ENCODE measurements at regions not wholly inside any gene's neighbourhood (a gene's known extent, or its start where the extent isn't known, plus 50 kb on each side); places are given as distances from the start of the nearest gene placed in this dataset.
"Not testable (repeated sequence)": the region's sequence is repeated elsewhere in the genome, so short reads cannot be mapped to it uniquely, and the experiment has no call there.

DNA sequence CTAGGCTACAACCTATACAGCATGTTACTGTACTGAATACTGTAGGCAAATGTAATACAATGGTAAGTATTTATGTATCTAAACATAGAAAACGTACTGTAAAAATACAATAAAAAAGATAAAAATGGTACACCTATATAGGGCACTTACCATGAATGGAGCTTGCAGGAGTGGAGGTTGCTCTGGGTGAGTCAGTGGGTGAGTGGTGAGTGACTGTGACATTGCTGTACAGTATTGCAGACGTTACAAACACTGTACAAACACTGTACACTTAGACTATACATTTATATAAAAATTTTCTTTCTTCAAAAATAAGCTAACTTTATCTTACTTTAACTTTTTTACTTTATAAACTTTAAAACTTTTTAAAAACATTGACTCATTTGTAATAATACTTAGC is 190.3 kb upstream of the NR3C2 start:
- H3K36me3 ChIP-seq (ENCODE audit: control insufficient read depth in 2 of 2, insufficient read depth in 2 of 2, low read length in 1 of 2) = no peaks in the 10 kb centered on the region
- no peak overlapping the region for H3K27ac ChIP-seq (ENCODE audit: low read depth in 2 of 2, low read length in 1 of 2)
- WGBS, 2 donors = 75 to 80% methylated on average over 2 of the region's 2 CpGs
- H3K9me3 ChIP-seq (ENCODE audit: control insufficient read depth in 2 of 2, insufficient read depth in 1 of 2, low read depth in 1 of 2, low read length in 1 of 2) = peaks cover 2 to 6% of the 10 kb centered on the region in 2 donors
- H3K4me1 ChIP-seq (ENCODE audit: control insufficient read depth in 2 of 2, insufficient read depth in 2 of 2, low read length in 1 of 2) = no peaks in the 10 kb centered on the region
- H3K4me3 ChIP-seq (ENCODE audit: low read depth in 1 of 2, low read length in 2 of 2) = no peak overlapping the region
- no peaks in the 10 kb centered on the region for H3K27me3 ChIP-seq (ENCODE audit: control insufficient read depth in 1 of 2, insufficient read depth in 2 of 2, low read length in 2 of 2)

DNA sequence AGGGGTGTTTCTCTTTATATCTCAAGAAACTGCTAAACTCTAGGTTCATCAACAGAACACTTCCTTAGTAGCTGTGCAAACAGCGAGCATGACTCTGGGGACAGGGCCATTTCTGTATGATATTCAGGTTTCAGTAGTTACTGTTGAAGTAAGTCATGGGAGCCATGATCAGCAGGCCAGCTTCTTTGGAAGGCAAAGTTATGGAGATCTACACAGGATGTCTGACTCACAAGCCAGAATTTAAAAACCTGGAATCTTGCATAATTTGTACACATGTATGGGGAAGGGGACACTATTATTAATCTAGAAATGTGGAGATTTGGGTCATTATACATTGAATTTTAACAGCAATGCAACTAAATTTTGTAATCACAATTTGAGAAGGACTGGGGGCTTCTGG is 187.8 kb upstream of the NR3C2 start:
- H3K4me1 ChIP-seq (ENCODE audit: control insufficient read depth in 2 of 2, insufficient read depth in 2 of 2, low read length in 1 of 2) = no peaks in the 10 kb centered on the region
- no peaks in the 10 kb centered on the region for H3K36me3 ChIP-seq (ENCODE audit: control insufficient read depth in 2 of 2, insufficient read depth in 2 of 2, low read length in 1 of 2)
- WGBS, 2 donors = 95 to 96% methylated on average over 1 of the region's 1 CpG
- no peak overlapping the region for H3K4me3 ChIP-seq (ENCODE audit: low read depth in 1 of 2, low read length in 2 of 2)
- H3K9me3 ChIP-seq (ENCODE audit: control insufficient read depth in 2 of 2, insufficient read depth in 1 of 2, low read depth in 1 of 2, low read length in 1 of 2) = no peaks in the 10 kb centered on the region
- no peaks in the 10 kb centered on the region for H3K27me3 ChIP-seq (ENCODE audit: control insufficient read depth in 1 of 2, insufficient read depth in 2 of 2, low read length in 2 of 2)
- no peak overlapping the region for H3K27ac ChIP-seq (ENCODE audit: low read depth in 2 of 2, low read length in 1 of 2)

GRCh38 chr4:148618856-148619255 is 176.6 kb upstream of the NR3C2 start:
- no peaks in the 10 kb centered on the region for H3K9me3 ChIP-seq (ENCODE audit: control insufficient read depth in 2 of 2, insufficient read depth in 1 of 2, low read depth in 1 of 2, low read length in 1 of 2)
- H3K4me1 ChIP-seq (ENCODE audit: control insufficient read depth in 2 of 2, insufficient read depth in 2 of 2, low read length in 1 of 2) = no peaks in the 10 kb centered on the region
- H3K4me3 ChIP-seq (ENCODE audit: low read depth in 1 of 2, low read length in 2 of 2) = no peak overlapping the region

DNA sequence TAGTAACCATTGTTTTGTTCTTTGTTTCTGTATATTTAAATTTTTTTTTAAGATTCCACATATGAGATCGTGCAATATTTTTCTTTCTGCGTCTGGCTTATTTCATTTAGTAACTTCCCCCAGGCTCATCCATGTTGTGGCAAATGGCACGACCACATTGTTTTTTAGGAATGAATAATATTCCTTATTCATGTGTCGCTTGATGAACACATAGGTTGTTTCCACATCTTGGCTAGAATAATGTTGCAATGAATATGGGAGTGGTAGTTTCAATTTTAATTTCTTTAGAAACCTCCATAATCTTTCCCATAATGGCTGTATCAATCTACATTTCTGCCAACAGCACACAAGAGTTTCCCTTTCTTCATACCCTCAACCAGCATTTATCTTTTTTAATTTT is 166.8 kb upstream of the NR3C2 start:
- peaks cover 0 to 3% of the 10 kb centered on the region in 2 donors for H3K9me3 ChIP-seq (ENCODE audit: control insufficient read depth in 2 of 2, insufficient read depth in 1 of 2, low read depth in 1 of 2, low read length in 1 of 2)
- H3K27ac ChIP-seq (ENCODE audit: low read depth in 2 of 2, low read length in 1 of 2) = no peak overlapping the region
- WGBS, 2 donors = 91% methylated on average over 4 of the region's 4 CpGs
- no peaks in the 10 kb centered on the region for H3K27me3 ChIP-seq (ENCODE audit: control insufficient read depth in 1 of 2, insufficient read depth in 2 of 2, low read length in 2 of 2)
- H3K4me3 ChIP-seq (ENCODE audit: low read depth in 1 of 2, low read length in 2 of 2) = no peak overlapping the region
- H3K4me1 ChIP-seq (ENCODE audit: control insufficient read depth in 2 of 2, insufficient read depth in 2 of 2, low read length in 1 of 2) = no peaks in the 10 kb centered on the region
- no peaks in the 10 kb centered on the region for H3K36me3 ChIP-seq (ENCODE audit: control insufficient read depth in 2 of 2, insufficient read depth in 2 of 2, low read length in 1 of 2)

More at GRCh38 chr4:148618856-148619255, 176.6 kb upstream of the NR3C2 start:
- no peaks in the 10 kb centered on the region for H3K36me3 ChIP-seq (ENCODE audit: control insufficient read depth in 2 of 2, insufficient read depth in 2 of 2, low read length in 1 of 2)
- no peaks in the 10 kb centered on the region for H3K27me3 ChIP-seq (ENCODE audit: control insufficient read depth in 1 of 2, insufficient read depth in 2 of 2, low read length in 2 of 2)
- H3K27ac ChIP-seq (ENCODE audit: low read depth in 2 of 2, low read length in 1 of 2) = no peak overlapping the region

DNA sequence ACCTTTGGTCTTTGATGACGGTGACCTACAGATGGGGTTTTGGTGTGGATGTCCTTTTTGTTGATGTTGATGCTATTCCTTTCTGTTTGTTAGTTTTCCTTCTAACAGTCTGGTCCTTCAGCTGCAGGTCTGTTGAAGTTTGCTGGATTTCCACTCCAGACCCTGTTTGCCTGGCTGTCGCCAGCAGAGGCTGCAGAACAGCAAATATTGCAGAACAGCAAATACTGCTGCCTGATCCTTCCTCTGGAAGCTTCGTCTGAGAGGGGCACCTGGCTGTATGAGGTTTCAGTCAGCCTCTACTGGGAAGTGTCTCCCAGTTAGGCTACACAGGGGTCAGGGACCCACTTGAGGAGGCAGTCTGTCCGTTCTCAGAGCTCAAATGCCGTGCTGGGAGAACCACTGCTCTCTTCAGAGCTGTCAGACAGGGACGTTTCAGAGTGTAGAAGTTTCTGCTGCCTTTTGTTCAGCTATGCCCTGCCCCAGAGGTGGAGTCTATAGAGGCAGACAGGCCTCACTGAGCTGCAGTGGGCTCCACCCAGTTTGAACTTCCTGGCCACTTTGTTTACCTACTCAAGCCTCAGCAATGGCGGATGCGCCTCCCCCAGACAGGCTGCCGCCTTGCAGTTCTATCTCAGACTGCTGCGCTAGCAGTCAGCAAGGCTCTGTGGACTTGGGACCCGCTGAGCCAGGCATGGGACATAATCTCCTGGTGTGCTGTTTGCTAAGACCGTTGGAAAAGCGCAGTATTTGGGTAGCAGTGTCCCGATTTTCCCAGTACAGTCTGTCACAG is 156.4 kb upstream of the NR3C2 start:
- 85 to 87% methylated on average over 14 of the region's 14 CpGs for WGBS, 2 donors
- H3K27ac ChIP-seq (ENCODE audit: low read depth in 2 of 2, low read length in 1 of 2); H3K36me3 ChIP-seq (ENCODE audit: control insufficient read depth in 2 of 2, insufficient read depth in 2 of 2, low read length in 1 of 2); H3K4me1 ChIP-seq (ENCODE audit: control insufficient read depth in 2 of 2, insufficient read depth in 2 of 2, low read length in 1 of 2); H3K27me3 ChIP-seq (ENCODE audit: control insufficient read depth in 1 of 2, insufficient read depth in 2 of 2, low read length in 2 of 2); H3K4me3 ChIP-seq (ENCODE audit: low read depth in 1 of 2, low read length in 2 of 2); H3K9me3 ChIP-seq (ENCODE audit: control insufficient read depth in 2 of 2, insufficient read depth in 1 of 2, low read depth in 1 of 2, low read length in 1 of 2): not testable (repeated sequence)

DNA sequence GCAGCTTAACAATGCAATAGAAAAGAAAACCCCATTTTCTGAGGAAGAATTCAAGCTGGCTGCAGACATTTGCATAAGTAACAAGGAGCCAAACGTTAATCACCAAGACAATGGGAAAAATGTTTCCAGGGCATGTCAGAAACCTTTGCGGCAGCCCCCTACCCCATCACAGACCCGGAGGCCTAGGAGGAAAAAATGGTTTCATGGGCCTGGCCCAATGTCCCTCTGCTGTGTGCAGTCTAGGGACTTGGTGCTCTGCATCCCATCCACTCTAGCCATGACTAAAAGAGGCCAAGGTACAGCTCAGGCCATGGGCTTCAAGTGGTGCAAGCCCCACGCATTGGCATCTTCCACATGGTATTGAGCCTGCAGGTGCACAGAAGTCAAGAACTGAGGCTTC is 147.0 kb upstream of the NR3C2 start:
- Histone ChIP-seq H3K4me3 (ENCODE audit: low read depth in 1 of 2, low read length in 2 of 2) (no peak overlapping the region), H3K27me3 (ENCODE audit: control insufficient read depth in 1 of 2, insufficient read depth in 2 of 2, low read length in 2 of 2) (no peaks in the 10 kb centered on the region), H3K4me1 (ENCODE audit: control insufficient read depth in 2 of 2, insufficient read depth in 2 of 2, low read length in 1 of 2) (no peaks in the 10 kb centered on the region), H3K27ac (ENCODE audit: low read depth in 2 of 2, low read length in 1 of 2) (no peak overlapping the region), H3K9me3 (ENCODE audit: control insufficient read depth in 2 of 2, insufficient read depth in 1 of 2, low read depth in 1 of 2, low read length in 1 of 2) (peaks cover 0 to 4% of the 10 kb centered on the region in 2 donors), H3K36me3 (ENCODE audit: control insufficient read depth in 2 of 2, insufficient read depth in 2 of 2, low read length in 1 of 2) (no peaks in the 10 kb centered on the region)
- 89 to 90% methylated on average over 4 of the region's 4 CpGs for WGBS, 2 donors

DNA sequence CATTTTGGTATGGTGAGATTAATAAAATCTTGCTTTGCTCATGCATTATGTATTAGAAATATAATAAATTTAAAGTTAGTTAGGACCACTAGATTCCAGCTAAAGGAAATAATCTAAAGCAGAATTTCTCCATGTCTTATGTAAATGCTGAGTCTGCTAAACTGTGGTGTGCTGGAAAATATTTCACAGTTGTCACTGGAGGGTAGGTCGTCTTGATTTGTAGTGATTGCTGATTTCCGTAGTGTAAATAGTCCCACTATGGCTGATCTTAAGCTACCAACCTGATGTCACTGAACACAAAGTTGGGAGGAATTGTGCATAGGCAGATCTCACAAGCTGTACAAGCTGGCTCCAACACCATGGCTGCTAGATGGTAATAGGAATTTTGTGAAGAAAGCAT is 133.4 kb upstream of the NR3C2 start:
- Histone ChIP-seq H3K36me3 (ENCODE audit: control insufficient read depth in 2 of 2, insufficient read depth in 2 of 2, low read length in 1 of 2) (no peaks in the 10 kb centered on the region), H3K4me3 (ENCODE audit: low read depth in 1 of 2, low read length in 2 of 2) (no peak overlapping the region), H3K4me1 (ENCODE audit: control insufficient read depth in 2 of 2, insufficient read depth in 2 of 2, low read length in 1 of 2) (no peaks in the 10 kb centered on the region), H3K27me3 (ENCODE audit: control insufficient read depth in 1 of 2, insufficient read depth in 2 of 2, low read length in 2 of 2) (no peaks in the 10 kb centered on the region), H3K27ac (ENCODE audit: low read depth in 2 of 2, low read length in 1 of 2) (no peak overlapping the region), H3K9me3 (ENCODE audit: control insufficient read depth in 2 of 2, insufficient read depth in 1 of 2, low read depth in 1 of 2, low read length in 1 of 2) (no peaks in the 10 kb centered on the region)
- WGBS, 2 donors = 83 to 91% methylated on average over 2 of the region's 2 CpGs

DNA sequence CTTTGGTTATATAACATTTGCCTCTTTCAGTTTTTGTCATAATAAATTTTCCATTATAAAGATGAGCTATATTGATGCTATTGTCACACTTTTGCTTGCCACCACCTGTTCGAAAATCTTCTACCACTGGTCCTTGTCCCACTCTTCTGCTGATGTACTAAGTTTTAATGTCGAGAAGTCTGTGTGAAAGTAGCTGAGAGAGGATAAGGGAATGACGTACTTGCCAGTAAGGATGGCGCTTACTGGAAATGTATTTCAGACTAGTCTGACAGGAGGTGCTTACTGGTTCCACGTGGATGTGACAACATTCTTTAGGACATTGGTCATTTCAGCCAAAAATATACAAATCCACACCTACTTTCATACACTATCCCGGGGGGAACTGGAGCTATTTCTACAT is 132.7 kb upstream of the NR3C2 start:
- Histone ChIP-seq H3K4me1 (ENCODE audit: control insufficient read depth in 2 of 2, insufficient read depth in 2 of 2, low read length in 1 of 2) (no peaks in the 10 kb centered on the region), H3K36me3 (ENCODE audit: control insufficient read depth in 2 of 2, insufficient read depth in 2 of 2, low read length in 1 of 2) (no peaks in the 10 kb centered on the region), H3K27ac (ENCODE audit: low read depth in 2 of 2, low read length in 1 of 2) (no peak overlapping the region), H3K9me3 (ENCODE audit: control insufficient read depth in 2 of 2, insufficient read depth in 1 of 2, low read depth in 1 of 2, low read length in 1 of 2) (no peaks in the 10 kb centered on the region), H3K27me3 (ENCODE audit: control insufficient read depth in 1 of 2, insufficient read depth in 2 of 2, low read length in 2 of 2) (no peaks in the 10 kb centered on the region), H3K4me3 (ENCODE audit: low read depth in 1 of 2, low read length in 2 of 2) (no peak overlapping the region)
- 84 to 87% methylated on average over 6 of the region's 6 CpGs for WGBS, 2 donors

- WGBS, 2 donors = 57 to 62% methylated on average over 3 of the region's 3 CpGs
Measured at GRCh38 chr4:148574502-148574901, 132.3 kb upstream of the NR3C2 start.

DNA sequence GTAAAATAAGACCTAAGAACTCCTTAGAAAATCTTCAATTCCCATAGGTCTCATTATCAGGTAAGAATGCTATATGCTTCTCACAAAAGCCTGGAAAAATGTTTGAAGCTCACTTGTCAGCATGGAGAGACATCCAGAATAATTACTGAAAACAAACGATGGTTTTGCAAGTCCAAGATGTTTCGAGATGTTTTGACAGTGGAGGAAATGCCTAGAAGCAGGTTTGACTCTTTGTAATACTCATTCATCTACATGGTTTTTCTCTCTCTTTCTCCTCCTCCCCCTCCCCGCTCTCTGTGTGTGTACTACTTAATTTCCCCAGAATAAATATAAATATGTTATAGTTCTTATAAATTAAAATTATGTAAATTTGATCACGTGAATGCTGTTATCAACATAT is 131.9 kb upstream of the NR3C2 start:
- Histone ChIP-seq H3K27ac (ENCODE audit: low read depth in 2 of 2, low read length in 1 of 2) (no peak overlapping the region), H3K4me3 (ENCODE audit: low read depth in 1 of 2, low read length in 2 of 2) (no peak overlapping the region), H3K9me3 (ENCODE audit: control insufficient read depth in 2 of 2, insufficient read depth in 1 of 2, low read depth in 1 of 2, low read length in 1 of 2) (no peaks in the 10 kb centered on the region), H3K36me3 (ENCODE audit: control insufficient read depth in 2 of 2, insufficient read depth in 2 of 2, low read length in 1 of 2) (no peaks in the 10 kb centered on the region), H3K4me1 (ENCODE audit: control insufficient read depth in 2 of 2, insufficient read depth in 2 of 2, low read length in 1 of 2) (no peaks in the 10 kb centered on the region), H3K27me3 (ENCODE audit: control insufficient read depth in 1 of 2, insufficient read depth in 2 of 2, low read length in 2 of 2) (no peaks in the 10 kb centered on the region)
- 71 to 72% methylated on average over 4 of the region's 4 CpGs for WGBS, 2 donors

More at GRCh38 chr4:148574502-148574901, 132.3 kb upstream of the NR3C2 start:
- Histone ChIP-seq H3K9me3 (ENCODE audit: control insufficient read depth in 2 of 2, insufficient read depth in 1 of 2, low read depth in 1 of 2, low read length in 1 of 2) (no peaks in the 10 kb centered on the region), H3K4me1 (ENCODE audit: control insufficient read depth in 2 of 2, insufficient read depth in 2 of 2, low read length in 1 of 2) (no peaks in the 10 kb centered on the region), H3K27me3 (ENCODE audit: control insufficient read depth in 1 of 2, insufficient read depth in 2 of 2, low read length in 2 of 2) (no peaks in the 10 kb centered on the region), H3K4me3 (ENCODE audit: low read depth in 1 of 2, low read length in 2 of 2) (no peak overlapping the region), H3K27ac (ENCODE audit: low read depth in 2 of 2, low read length in 1 of 2) (no peak overlapping the region), H3K36me3 (ENCODE audit: control insufficient read depth in 2 of 2, insufficient read depth in 2 of 2, low read length in 1 of 2) (no peaks in the 10 kb centered on the region)
